ENCODE measurements at regions not wholly inside any gene's neighbourhood (a gene's known extent, or its start where the extent isn't known, plus 50 kb on each side); places are given as distances from the start of the nearest gene placed in this dataset.

- Mint-ChIP-seq H3K9me3 (no peaks in the 10 kb centered on the region), H3K36me3 (no peaks in the 10 kb centered on the region), H3K4me3 (no peak overlapping the region), H3K4me1 (ENCODE audit: unreplicated experiment) (no peaks in the 10 kb centered on the region), H3K27me3 (peaks cover 46% of the 10 kb centered on the region), H3K27ac (no peak overlapping the region)
- no peak for TF ChIP-seq CTCF (conservative IDR thresholded peaks at IDR 0.05)
- DNase-seq (ENCODE audit: extremely low spot score, unreplicated experiment), result no peak
Observed at GRCh38 chr1:229951856-229952534, 115.0 kb upstream of the GALNT2 start.

- Mint-ChIP-seq H3K9me3 (no peaks in the 10 kb centered on the region), H3K27me3 (peaks cover 48% of the 10 kb centered on the region), H3K4me3 (no peak overlapping the region), H3K36me3 (no peaks in the 10 kb centered on the region), H3K27ac (no peak overlapping the region), H3K4me1 (ENCODE audit: unreplicated experiment) (no peaks in the 10 kb centered on the region)
- DNase-seq (ENCODE audit: extremely low spot score, unreplicated experiment), result no peak
- TF ChIP-seq CTCF (conservative IDR thresholded peaks at IDR 0.05), result no peak
Observed at GRCh38 chr1:229952670-229953520, 114.1 kb upstream of the GALNT2 start.

GRCh38 chr1:229953736-229954326, 113.2 kb upstream of the GALNT2 start:
- H3K27me3 Mint-ChIP-seq, result peaks cover 48% of the 10 kb centered on the region
- no peak for TF ChIP-seq CTCF (conservative IDR thresholded peaks at IDR 0.05)
- no peaks in the 10 kb centered on the region for H3K36me3 Mint-ChIP-seq
- no peaks in the 10 kb centered on the region for H3K4me1 Mint-ChIP-seq (ENCODE audit: unreplicated experiment)
- DNase-seq (ENCODE audit: extremely low spot score, unreplicated experiment), result no peak
- no peaks in the 10 kb centered on the region for H3K9me3 Mint-ChIP-seq
- H3K27ac Mint-ChIP-seq, result no peak overlapping the region
- no peak overlapping the region for H3K4me3 Mint-ChIP-seq

- H3K9me3 Mint-ChIP-seq, result no peaks in the 10 kb centered on the region
- H3K4me1 Mint-ChIP-seq (ENCODE audit: unreplicated experiment), result no peaks in the 10 kb centered on the region
- H3K27me3 Mint-ChIP-seq, result peaks cover 27% of the 10 kb centered on the region
- H3K27ac Mint-ChIP-seq, result no peak overlapping the region
- no peak for TF ChIP-seq CTCF (conservative IDR thresholded peaks at IDR 0.05)
- H3K4me3 Mint-ChIP-seq, result no peak overlapping the region
- DNase-seq (ENCODE audit: extremely low spot score, unreplicated experiment), result no peak
- no peaks in the 10 kb centered on the region for H3K36me3 Mint-ChIP-seq
Observed at GRCh38 chr1:229964281-229964680, 102.8 kb upstream of the GALNT2 start.

- Mint-ChIP-seq H3K4me1 (ENCODE audit: unreplicated experiment) (no peaks in the 10 kb centered on the region), H3K4me3 (no peak overlapping the region)
- no peak for TF ChIP-seq CTCF (conservative IDR thresholded peaks at IDR 0.05)
Observed at GRCh38 chr1:229970714-229971113, 96.3 kb upstream of the GALNT2 start.

More at GRCh38 chr1:229970714-229971113, 96.3 kb upstream of the GALNT2 start:
- peaks cover 7% of the 10 kb centered on the region for H3K9me3 Mint-ChIP-seq
- H3K36me3 Mint-ChIP-seq, result no peaks in the 10 kb centered on the region
- DNase-seq (ENCODE audit: extremely low spot score, unreplicated experiment), result no peak
- peaks cover 16% of the 10 kb centered on the region for H3K27me3 Mint-ChIP-seq
- no peak overlapping the region for H3K27ac Mint-ChIP-seq

Measured in type B pancreatic cell (in vitro differentiated cells).